HG03135 (cell line): ENCODE measurements at regions not wholly inside any gene's neighbourhood (a gene's known extent, or its start where the extent isn't known, plus 50 kb on each side); places are given as distances from the start of the nearest gene placed in this dataset.
"Not testable (repeated sequence)": the region's sequence is repeated elsewhere in the genome, so short reads cannot be mapped to it uniquely, and the experiment has no call there.

Source experiments
- ATAC-seq: cut with Tn5 transposase; IDR thresholded peaks from one replicate; pipeline ENCODE4 v1.9.1; 2021; ENCODE audit warnings: mild to moderate bottlenecking, moderate library complexity; ENCODE audit not compliant: unreplicated experiment

DNA sequence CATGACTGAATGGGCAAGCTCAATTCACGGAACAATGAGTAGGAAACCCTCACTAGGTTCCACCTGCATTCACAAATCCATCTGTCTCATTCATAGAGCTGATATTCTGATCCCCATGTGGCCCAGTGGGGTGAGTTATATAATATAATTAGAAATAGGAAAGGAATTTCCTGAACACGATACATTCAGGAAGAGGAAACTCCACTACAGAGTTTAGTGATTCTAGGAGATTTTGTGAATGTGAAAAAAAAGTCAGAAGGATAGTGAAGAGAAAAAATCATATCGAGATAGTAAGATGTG lies 471.2 kb downstream of the GASK1B start:
- ATAC-seq, result no peak

DNA sequence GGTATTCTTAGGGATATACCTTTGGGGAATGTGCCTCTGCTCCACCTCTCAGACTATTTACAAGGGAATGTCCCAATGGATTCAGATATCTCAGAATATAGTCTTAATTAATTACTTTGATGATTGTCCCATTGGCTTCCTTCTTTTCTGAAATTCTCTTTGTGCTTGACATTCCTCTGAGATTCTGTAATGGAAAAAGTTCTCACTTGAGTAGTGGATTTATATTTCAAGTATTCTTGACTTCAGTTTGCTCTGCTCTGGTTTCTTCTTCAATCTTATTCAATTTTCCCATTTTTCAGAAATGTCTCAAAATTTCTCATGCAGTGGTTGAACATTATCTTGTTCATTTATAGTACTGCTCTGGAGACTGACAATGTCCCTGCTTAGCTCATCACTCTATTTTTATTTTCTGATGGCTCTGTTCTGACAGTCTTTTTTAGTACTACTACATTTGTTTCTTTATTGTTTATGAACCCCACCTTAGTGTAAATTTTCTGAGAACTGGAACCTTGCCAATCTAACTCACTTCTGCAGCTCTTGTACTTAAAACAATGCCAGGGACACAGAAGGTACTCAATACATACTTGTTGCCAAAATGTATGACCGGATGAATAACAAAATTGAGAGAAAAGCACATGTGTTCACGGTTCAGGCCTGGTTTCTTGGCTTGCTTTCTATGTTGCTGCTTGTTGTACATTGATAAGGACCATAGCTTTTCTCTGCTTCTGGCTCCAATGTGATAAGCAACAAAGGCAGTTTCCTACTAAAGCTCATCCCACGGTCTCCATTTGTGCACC lies 471.7 kb downstream of the GASK1B start:
- ATAC-seq, result no peak

DNA sequence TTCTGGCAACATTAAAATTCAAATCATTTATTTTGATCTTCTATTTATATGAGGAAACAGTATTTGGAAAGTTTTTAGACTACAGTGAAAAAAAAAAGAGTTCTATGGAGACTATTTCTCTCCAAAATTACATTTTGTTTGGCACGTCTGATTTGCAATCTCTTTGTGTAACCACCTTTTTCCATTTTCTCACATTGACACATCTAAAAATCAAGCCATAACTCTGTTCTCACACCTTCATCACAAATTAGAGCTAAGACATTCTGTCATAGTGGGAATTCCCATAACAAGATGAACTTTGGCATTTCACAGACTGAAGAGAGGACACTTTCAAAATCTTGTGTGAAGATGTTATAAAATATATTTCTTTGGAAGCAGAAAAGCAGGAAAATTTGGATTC lies 468.9 kb downstream of the GRIA2 start:
- ATAC-seq, result no peak

GRCh38 chr4:157687971-157688370 lies 467.4 kb downstream of the GRIA2 start:
- no peak for ATAC-seq

DNA sequence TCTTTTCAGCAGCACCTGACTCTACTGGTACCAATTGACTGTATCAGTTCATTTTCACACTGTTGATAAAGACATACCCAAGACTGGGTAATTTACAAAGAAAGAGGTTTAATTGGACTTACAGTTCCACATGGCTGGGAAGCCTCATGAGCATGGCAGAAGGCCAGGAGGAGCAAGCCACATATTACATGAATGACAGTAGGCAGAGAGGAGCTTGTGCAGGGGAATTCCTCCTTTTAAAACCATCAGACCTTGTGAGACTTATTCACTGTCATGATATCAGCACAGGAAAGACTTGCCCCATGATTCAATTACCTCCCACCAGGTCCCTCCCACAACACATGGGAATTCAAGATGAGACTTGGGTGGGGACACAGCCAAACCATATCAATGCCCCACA lies 458.8 kb downstream of the GRIA2 start:
- ATAC-seq, result not testable (repeated sequence)

DNA sequence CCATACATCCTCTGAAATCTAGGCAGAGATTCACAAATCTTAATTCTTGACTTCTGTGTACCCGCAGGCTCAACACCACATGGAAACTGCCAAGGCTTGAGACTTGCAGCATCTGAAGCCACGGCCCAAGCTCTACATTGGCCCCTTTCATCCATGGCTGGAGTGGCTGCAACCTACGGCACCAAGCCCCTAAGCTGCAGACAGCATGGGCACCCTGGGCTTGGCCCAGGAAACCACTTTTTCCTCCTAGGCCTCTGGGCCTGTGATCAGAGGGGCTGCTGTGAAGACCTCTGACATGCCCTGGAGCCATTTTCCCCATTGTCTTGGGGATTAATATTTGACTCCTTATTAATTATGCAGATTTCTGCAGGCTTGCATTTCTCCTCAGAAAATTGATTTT lies 457.9 kb downstream of the GRIA2 start:
- ATAC-seq, result no peak

DNA sequence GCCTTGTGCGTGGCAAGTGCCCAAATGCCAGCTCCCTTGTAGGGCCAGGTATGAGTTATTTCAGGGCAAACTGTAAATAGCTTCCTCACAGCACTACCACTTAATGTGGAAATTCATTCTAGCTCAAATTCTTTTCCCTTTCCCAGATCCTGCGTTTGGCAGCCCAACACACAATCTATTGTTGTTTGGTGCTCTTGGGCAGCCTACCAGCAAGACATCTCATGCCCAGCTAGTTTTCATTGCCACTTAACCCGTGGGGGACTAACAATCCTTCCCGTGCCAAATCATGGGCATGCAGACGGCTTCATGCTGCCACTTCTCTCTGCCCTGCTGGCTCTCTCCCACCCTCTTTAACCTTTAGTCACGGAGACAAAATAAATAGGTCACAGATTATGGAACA lies 454.2 kb downstream of the GRIA2 start:
- ATAC-seq, result no peak

GRCh38 chr4:157667836-157668235 lies 447.3 kb downstream of the GRIA2 start:
- no peak for ATAC-seq

DNA sequence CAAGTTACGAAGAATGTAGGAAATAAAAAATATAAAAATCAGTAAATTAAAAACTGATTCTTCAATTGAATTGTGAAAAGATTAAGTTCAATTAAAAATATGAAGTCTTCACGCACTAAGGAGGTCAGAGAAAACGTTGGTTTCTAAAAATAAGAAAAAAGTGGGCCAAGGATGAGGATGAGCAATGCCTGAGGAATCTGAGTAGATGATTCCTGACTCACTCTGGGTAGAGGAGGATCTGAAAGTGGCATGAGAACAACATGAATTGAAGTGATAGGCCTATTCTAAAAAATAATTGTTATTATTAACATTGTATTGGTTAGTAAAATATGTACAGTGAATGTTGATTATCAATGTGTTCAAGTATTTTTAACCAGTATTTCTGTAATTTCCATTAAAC lies 444.2 kb downstream of the GRIA2 start:
- ATAC-seq, result no peak

GRCh38 chr4:157655096-157655809 lies 434.7 kb downstream of the GRIA2 start:
- no peak for ATAC-seq

DNA sequence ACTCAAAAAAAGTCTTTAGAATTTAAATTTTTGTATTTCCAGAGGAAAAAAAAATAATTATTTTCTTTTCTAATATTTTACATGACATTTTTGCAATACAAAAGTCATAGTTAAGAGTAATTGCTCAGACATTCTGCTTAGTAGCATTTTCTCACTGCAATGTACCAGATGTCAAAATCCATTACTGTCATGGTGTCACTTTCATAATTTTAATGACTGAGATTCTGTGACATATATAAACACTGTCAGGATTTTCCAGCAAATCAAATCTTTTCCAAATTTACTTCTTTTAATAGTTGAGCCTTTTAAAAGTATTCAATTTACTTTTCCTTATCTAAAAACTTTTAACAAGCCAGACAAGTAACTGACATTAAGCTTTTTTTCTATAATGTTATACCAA lies 422.7 kb downstream of the GRIA2 start:
- ATAC-seq, result no peak

- no peak for ATAC-seq
These were observed 413.5 kb downstream of the GRIA2 start for GRCh38 chr4:157634057-157634456.

- no peak for ATAC-seq
These were observed 396.4 kb downstream of the GRIA2 start for GRCh38 chr4:157616741-157617472.

GRCh38 chr4:157607996-157608395 lies 387.5 kb downstream of the GRIA2 start:
- no peak for ATAC-seq

DNA sequence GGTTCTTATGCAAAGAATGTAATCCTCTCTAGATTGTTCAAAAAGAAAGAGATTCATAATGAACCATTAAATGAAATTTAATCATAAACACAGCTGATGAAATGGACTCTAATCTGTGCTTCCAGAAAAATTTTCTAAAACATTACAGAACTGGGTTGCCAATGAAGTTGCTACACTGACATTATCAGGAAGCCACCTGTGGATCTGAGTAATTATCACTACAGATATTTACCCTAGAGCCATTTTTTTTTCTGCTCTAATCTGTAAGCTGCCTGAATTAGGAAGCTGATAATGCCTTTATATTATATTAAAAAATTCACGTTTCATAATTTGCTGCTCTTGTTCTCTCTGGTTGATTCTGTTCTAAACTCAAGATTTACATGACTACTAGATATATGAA lies 380.1 kb downstream of the GRIA2 start:
- ATAC-seq, result no peak

GRCh38 chr4:157591245-157591644 lies 370.7 kb downstream of the GRIA2 start:
- no peak for ATAC-seq

- ATAC-seq, result no peak
These were observed 370.2 kb downstream of the GRIA2 start for GRCh38 chr4:157590679-157591078.

DNA sequence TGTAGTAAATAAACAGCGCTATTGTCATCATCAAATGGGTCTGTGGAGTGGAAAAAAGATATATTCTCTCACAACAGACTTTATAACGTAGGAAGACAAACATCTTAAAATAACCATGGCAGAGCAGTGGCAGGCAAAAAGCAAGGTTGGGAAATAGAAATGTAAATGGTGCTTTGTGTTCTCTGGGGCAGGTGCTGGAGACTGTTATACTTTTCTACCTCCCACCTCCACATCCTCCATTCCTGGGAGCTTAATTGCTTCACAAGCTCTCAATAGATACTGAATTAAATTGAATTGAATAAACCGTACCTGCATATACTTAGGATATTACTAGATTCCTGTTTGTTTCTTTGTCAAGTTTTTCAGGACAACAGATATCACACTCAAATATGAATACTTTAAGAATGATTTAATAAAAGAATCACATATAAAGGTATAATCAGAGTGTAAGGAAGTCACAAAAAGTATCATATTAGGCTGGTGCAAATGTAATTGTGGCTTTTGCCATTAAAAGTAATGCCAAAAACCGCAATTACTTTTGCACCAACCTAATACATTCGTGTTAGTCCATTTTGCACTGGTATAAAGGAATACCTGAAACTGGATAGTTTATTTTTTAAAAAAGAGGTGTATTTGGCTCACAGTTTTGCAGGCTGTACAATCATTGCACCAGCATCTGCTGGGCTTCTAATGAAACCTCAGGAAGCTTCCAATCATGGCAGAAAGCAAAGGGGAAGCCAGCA lies 367.3 kb downstream of the GRIA2 start:
- no peak for ATAC-seq

DNA sequence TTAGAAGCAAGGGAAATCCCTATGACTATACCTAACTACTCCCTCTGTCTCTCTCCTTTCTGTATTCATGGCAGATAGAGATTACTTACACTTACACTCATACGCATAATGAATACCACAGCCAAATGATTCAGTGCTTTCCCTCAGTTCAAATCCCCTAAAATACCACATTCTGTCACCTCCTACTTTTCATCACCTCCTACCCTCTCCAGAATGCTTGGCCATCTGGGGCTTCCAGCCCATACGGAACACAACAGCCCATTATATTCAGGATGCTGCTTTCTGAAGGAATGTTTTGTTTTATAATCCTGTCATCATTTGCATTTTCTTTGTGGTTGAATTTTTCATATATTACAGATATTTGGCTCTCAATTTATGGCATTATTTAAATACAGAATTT lies 361.6 kb downstream of the GRIA2 start:
- no peak for ATAC-seq

DNA sequence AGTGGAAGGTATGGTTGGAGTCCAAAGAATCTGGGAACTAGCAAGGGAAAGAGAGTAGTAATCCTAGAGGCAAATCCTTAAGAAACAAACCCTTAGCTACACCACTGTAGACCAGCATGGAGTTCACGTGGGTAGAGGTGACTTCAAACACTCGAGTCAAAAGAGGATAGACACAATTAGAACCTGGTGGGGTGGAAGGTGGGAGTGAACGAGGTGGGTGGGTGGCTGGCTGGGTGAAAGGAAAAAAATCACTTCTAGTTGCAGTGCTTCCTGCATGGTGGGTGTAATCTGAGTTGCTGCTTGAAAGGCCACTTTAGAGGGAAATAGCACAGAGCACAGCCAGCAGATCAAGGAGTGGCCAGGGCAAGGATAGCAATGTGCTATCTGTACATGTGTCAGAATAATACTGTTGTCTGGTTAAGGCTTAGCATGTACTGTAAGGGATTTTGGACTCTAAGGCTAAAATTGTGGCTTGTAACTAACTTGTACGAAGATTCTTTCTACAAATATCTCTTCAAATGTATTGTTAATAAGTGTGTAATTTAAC lies 356.2 kb downstream of the GRIA2 start:
- no peak for ATAC-seq

DNA sequence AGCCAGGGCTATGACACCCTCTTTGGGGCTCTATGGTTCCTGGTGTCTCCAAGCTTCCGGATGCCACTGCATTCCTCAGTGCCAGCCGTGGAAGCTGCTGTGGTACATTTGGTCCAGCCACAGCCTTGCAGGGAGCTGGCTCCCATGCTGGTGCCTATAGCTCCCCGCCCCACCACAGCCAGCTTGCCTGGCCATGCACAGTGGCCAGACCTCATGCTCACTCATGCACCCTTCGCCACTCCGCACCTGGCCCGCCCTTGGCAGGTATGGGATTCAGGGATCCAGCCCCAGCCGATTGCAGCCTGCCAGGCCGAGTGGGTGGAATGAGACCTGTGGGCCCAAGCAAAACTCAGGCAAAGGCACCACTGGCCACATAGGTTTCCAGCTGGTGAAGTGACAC lies 354.8 kb downstream of the GRIA2 start:
- no peak for ATAC-seq
